ENCODE measurements at regions not wholly inside any gene's neighbourhood (a gene's known extent, or its start where the extent isn't known, plus 50 kb on each side); places are given as distances from the start of the nearest gene placed in this dataset.

GRCh38 chr4:111542056-111542455, 603.2 kb upstream of the FAM241A start:
- TF ChIP-seq, protein P1, sequence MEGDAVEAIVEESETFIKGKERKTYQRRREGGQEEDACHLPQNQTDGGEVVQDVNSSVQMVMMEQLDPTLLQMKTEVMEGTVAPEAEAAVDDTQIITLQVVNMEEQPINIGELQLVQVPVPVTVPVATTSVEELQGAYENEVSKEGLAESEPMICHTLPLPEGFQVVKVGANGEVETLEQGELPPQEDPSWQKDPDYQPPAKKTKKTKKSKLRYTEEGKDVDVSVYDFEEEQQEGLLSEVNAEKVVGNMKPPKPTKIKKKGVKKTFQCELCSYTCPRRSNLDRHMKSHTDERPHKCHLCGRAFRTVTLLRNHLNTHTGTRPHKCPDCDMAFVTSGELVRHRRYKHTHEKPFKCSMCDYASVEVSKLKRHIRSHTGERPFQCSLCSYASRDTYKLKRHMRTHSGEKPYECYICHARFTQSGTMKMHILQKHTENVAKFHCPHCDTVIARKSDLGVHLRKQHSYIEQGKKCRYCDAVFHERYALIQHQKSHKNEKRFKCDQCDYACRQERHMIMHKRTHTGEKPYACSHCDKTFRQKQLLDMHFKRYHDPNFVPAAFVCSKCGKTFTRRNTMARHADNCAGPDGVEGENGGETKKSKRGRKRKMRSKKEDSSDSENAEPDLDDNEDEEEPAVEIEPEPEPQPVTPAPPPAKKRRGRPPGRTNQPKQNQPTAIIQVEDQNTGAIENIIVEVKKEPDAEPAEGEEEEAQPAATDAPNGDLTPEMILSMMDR (conservative IDR thresholded peaks at IDR 0.05; ENCODE audit: low read depth, low read length): no peak
- TF ChIP-seq POLR2A (IDR thresholded peaks at IDR 0.05; ENCODE audit: low read depth, low read length): no peak
- no peak for TF ChIP-seq FOS (IDR thresholded peaks at IDR 0.05; ENCODE audit: low read depth, low read length)
- no peak for TF ChIP-seq RCOR1 (IDR thresholded peaks at IDR 0.05; ENCODE audit: insufficient replicate concordance, low read length)

Data from IMR-90 (cell line).